ENCODE measurements at regions not wholly inside any gene's neighbourhood (a gene's known extent, or its start where the extent isn't known, plus 50 kb on each side); places are given as distances from the start of the nearest gene placed in this dataset.
"Not testable (repeated sequence)": the region's sequence is repeated elsewhere in the genome, so short reads cannot be mapped to it uniquely, and the experiment has no call there.

GRCh38 chr12:54105809-54106208 lies 52.2 kb downstream of the HOXC4 start:
- not testable (repeated sequence) for DNase-seq (ENCODE audit: low spot score)

- not testable (repeated sequence) for DNase-seq (ENCODE audit: low spot score)
Measured at GRCh38 chr12:54106252-54106651, 52.6 kb downstream of the HOXC4 start.

GRCh38 chr12:54106803-54107579 lies 53.4 kb downstream of the HOXC4 start:
- not testable (repeated sequence) for DNase-seq (ENCODE audit: low spot score)

- DNase-seq (ENCODE audit: low spot score): not testable (repeated sequence)
Measured at GRCh38 chr12:54112336-54112735, 58.7 kb downstream of the HOXC4 start.

- not testable (repeated sequence) for DNase-seq (ENCODE audit: low spot score)
Measured at GRCh38 chr12:54116055-54116454, 62.4 kb downstream of the HOXC4 start.

GRCh38 chr12:54117392-54117791 lies 63.8 kb downstream of the HOXC4 start:
- DNase-seq (ENCODE audit: low spot score): not testable (repeated sequence)

- not testable (repeated sequence) for DNase-seq (ENCODE audit: low spot score)
Measured at GRCh38 chr12:54119082-54119481, 65.4 kb downstream of the HOXC4 start.

GRCh38 chr12:54123981-54124380 lies 64.8 kb downstream of the SMUG1 start:
- DNase-seq (ENCODE audit: low spot score): not testable (repeated sequence)

GRCh38 chr12:54125708-54126028 lies 63.1 kb downstream of the SMUG1 start:
- DNase-seq (ENCODE audit: low spot score): not testable (repeated sequence)

GRCh38 chr12:54126029-54126695 lies 62.6 kb downstream of the SMUG1 start:
- DNase-seq (ENCODE audit: low spot score): no peak

GRCh38 chr12:54126696-54127537 lies 61.9 kb downstream of the SMUG1 start:
- peak; percentile 78 for DNase-seq (ENCODE audit: low spot score)

GRCh38 chr12:54127538-54128259 lies 61.1 kb downstream of the SMUG1 start:
- DNase-seq (ENCODE audit: low spot score): no peak

- no peak for DNase-seq (ENCODE audit: low spot score)
Measured at GRCh38 chr12:54128416-54128815, 60.4 kb downstream of the SMUG1 start.

- no peak for DNase-seq (ENCODE audit: low spot score)
Measured at GRCh38 chr12:54129028-54129903, 59.5 kb downstream of the SMUG1 start.
